Neural progenitor cell (in vitro differentiated cells): ENCODE measurements at regions not wholly inside any gene's neighbourhood (a gene's known extent, or its start where the extent isn't known, plus 50 kb on each side); places are given as distances from the start of the nearest gene placed in this dataset.

Source experiments
- DNase-seq: peaks from one replicate; pipeline ENCODE4 v3.0.0-alpha.2; 2016; ENCODE audit warnings: low spot score
- H2AFZ ChIP-seq: fragments of 200-600 bp; sonication (generic); replicated peaks from 2 replicates; pipeline ENCODE4 v1.6.1; 2016; ENCODE audit warnings: antibody characterized with exemption
- H3F3A ChIP-seq: fragments of 200-600 bp; sonication (generic); 2 replicates; pipeline ENCODE4 v1.6.1; 2016; ENCODE audit warnings: antibody characterized with exemption, low read depth
- H3K27ac ChIP-seq: fragments of 200-600 bp; sonication (generic); 2 replicates; pipeline ENCODE4 v1.5.1; 2016; ENCODE audit warnings: mild to moderate bottlenecking
- H3K27me3 ChIP-seq: fragments of 200-600 bp; sonication (generic); 2 replicates; pipeline ENCODE4 v1.6.1; 2016; ENCODE audit warnings: mild to moderate bottlenecking, moderate library complexity
- H3K36me3 ChIP-seq: fragments of 200-600 bp; sonication (generic); 2 replicates; pipeline ENCODE4 v1.5.1; 2016
- H3K4me1 ChIP-seq: fragments of 200-600 bp; sonication (generic); 2 replicates; pipeline ENCODE4 v1.6.1; 2016; ENCODE audit warnings: mixed run types
- H3K4me2 ChIP-seq: fragments of 200-600 bp; sonication (generic); 2 replicates; pipeline ENCODE4 v1.6.1; 2016
- H3K4me3 ChIP-seq: fragments of 200-600 bp; sonication (generic); 2 replicates; pipeline ENCODE4 v1.5.1; 2016
- H3K79me2 ChIP-seq: fragments of 200-600 bp; sonication (generic); 2 replicates; pipeline ENCODE4 v1.6.1; 2016; ENCODE audit warnings: low read depth
- H3K9ac ChIP-seq: fragments of 200-600 bp; sonication (generic); 2 replicates; pipeline ENCODE4 v1.6.1; 2016
- H3K9me3 ChIP-seq: fragments of 200-600 bp; sonication (generic); 2 replicates; pipeline ENCODE4 v1.5.1; 2016; ENCODE audit warnings: low read depth
- H4K20me1 ChIP-seq: fragments of 200-600 bp; sonication (generic); 2 replicates; pipeline ENCODE4 v1.6.1; 2016; ENCODE audit warnings: low read depth
- H3K27ac Mint-ChIP-seq: 3 replicates; pipeline ENCODE4 v1.8.0; 2021; ENCODE audit warnings: mixed read lengths
- H3K27me3 Mint-ChIP-seq: 2 replicates; pipeline ENCODE4 v1.8.0; 2022; ENCODE audit warnings: low read depth, mild to moderate bottlenecking, inconsistent platforms, moderate library complexity, mixed read lengths; ENCODE audit not compliant: insufficient read depth
- H3K36me3 Mint-ChIP-seq: 3 replicates; pipeline ENCODE4 v1.8.0; 2021; ENCODE audit warnings: mixed read lengths
- H3K4me1 Mint-ChIP-seq: 3 replicates; pipeline ENCODE4 v1.8.0; 2021; ENCODE audit warnings: mixed read lengths
- H3K4me3 Mint-ChIP-seq: 3 replicates; pipeline ENCODE4 v1.8.0; 2021; ENCODE audit warnings: mild to moderate bottlenecking, moderate library complexity, mixed read lengths
- H3K9me3 Mint-ChIP-seq: 3 replicates; pipeline ENCODE4 v1.8.0; 2020; ENCODE audit warnings: mixed read lengths
- EZH2 ChIP-seq: fragments of 200-600 bp; sonication (generic); IDR thresholded peaks from 2 replicates; pipeline ENCODE4 v1.6.1; 2017; ENCODE audit warnings: antibody characterized with exemption, mild to moderate bottlenecking, moderate library complexity
- EZH2phosphoT487 ChIP-seq: fragments of 200-600 bp; sonication (generic); IDR thresholded peaks from 2 replicates; pipeline ENCODE4 v1.6.1; 2017; ENCODE audit warnings: antibody characterized with exemption
- TF ChIP-seq, protein P1 (sequence below): fragments of 200-600 bp; sonication (generic); IDR thresholded peaks from 2 replicates; pipeline ENCODE4 v1.5.1; 2017; ENCODE audit warnings: antibody characterized with exemption, mild to moderate bottlenecking

DNA sequence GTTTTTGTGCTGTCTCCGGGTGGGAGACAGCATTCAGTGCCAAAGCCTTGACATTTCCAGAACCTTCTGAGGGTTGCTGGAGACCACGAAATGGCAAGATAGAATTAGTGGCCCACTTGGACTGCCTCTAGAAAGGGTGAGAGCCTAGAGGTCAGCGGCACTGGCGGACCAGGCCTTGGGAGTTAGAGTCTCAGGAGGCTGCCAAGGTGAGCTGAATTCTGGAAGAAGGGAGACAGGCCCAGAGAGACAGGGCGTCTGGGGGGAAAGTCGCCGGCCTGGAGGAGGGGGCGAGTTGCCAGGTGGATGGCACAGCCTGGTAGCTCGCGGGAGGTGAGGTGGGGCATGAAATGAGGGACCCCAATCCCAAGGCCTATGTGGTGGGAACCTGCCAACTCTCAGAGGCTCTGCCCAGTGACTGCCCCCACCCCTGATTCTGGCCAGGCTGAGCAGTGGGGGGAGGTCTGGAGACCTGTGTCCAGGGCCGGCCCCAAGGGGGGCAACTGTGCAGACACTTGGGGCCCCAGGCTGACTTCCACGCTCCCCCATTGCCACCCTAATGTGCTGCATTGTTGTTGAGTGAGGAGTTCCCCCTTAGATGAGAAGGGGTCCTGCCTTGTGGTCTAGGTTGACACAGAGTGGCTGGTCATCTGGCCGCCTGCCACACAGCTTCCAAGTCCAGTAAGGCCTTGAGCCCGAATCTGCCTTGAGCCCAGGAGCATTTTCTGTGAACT, 211.1 kb upstream of the CIBAR2 start:
- Histone ChIP-seq H3K27me3 (peaks cover 10% of the 10 kb centered on the region), H3F3A (peaks cover 18% of the 10 kb centered on the region), H3K27ac (no peak overlapping the region), H3K9me3 (no peaks in the 10 kb centered on the region), H3K9ac (no peak overlapping the region), H2AFZ (no peak overlapping the region), H3K4me3 (no peak overlapping the region), H3K36me3 (no peaks in the 10 kb centered on the region), H3K4me2 (no peak overlapping the region), H3K4me1 (peaks cover 9% of the 10 kb centered on the region), H3K79me2 (no peaks in the 10 kb centered on the region), H4K20me1 (peaks cover 3% of the 10 kb centered on the region)
- peak overlapping the region; percentile 32 for H3K27ac Mint-ChIP-seq
- H3K9me3 Mint-ChIP-seq: peaks cover 2% of the 10 kb centered on the region
- no peak for TF ChIP-seq EZH2phosphoT487
- TF ChIP-seq, protein P1, sequence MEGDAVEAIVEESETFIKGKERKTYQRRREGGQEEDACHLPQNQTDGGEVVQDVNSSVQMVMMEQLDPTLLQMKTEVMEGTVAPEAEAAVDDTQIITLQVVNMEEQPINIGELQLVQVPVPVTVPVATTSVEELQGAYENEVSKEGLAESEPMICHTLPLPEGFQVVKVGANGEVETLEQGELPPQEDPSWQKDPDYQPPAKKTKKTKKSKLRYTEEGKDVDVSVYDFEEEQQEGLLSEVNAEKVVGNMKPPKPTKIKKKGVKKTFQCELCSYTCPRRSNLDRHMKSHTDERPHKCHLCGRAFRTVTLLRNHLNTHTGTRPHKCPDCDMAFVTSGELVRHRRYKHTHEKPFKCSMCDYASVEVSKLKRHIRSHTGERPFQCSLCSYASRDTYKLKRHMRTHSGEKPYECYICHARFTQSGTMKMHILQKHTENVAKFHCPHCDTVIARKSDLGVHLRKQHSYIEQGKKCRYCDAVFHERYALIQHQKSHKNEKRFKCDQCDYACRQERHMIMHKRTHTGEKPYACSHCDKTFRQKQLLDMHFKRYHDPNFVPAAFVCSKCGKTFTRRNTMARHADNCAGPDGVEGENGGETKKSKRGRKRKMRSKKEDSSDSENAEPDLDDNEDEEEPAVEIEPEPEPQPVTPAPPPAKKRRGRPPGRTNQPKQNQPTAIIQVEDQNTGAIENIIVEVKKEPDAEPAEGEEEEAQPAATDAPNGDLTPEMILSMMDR: no peak
- no peak for TF ChIP-seq EZH2
- no peak for DNase-seq
- H3K36me3 Mint-ChIP-seq: no peaks in the 10 kb centered on the region
- peaks cover 28% of the 10 kb centered on the region for H3K27me3 Mint-ChIP-seq
- no peak overlapping the region for H3K4me3 Mint-ChIP-seq
- H3K4me1 Mint-ChIP-seq: peaks cover 45% of the 10 kb centered on the region

DNA sequence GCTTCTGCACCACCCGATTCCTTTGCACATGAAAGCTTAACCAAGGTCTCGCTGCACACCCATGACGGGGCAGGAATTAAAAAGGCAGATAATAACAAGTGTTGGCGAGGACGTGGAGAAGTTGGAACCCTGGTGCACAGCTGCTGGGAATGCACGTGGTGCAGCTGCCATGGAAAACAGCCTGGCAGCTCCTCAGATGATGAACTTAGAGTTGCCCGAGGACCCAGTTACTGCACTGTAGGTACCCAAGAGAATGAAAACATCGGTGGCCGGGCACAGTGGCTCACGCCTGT, 211.6 kb upstream of the CIBAR2 start:
- Histone ChIP-seq H3K9me3 (no peaks in the 10 kb centered on the region), H3K4me3 (no peak overlapping the region), H4K20me1 (peaks cover 5% of the 10 kb centered on the region), H2AFZ (no peak overlapping the region), H3K79me2 (no peaks in the 10 kb centered on the region), H3K4me2 (no peak overlapping the region), H3K9ac (no peak overlapping the region), H3K27me3 (peaks cover 10% of the 10 kb centered on the region), H3K4me1 (peaks cover 12% of the 10 kb centered on the region), H3K27ac (no peak overlapping the region), H3F3A (peaks cover 23% of the 10 kb centered on the region), H3K36me3 (no peaks in the 10 kb centered on the region)
- no peak overlapping the region for H3K27ac Mint-ChIP-seq
- H3K4me3 Mint-ChIP-seq: no peak overlapping the region
- peaks cover 28% of the 10 kb centered on the region for H3K27me3 Mint-ChIP-seq
- peaks cover 46% of the 10 kb centered on the region for H3K4me1 Mint-ChIP-seq
- no peak for DNase-seq
- TF ChIP-seq EZH2phosphoT487 (no peak), EZH2 (no peak)
- TF ChIP-seq, protein P1: no peak
- H3K9me3 Mint-ChIP-seq: peaks cover 2% of the 10 kb centered on the region
- H3K36me3 Mint-ChIP-seq: no peaks in the 10 kb centered on the region

DNA sequence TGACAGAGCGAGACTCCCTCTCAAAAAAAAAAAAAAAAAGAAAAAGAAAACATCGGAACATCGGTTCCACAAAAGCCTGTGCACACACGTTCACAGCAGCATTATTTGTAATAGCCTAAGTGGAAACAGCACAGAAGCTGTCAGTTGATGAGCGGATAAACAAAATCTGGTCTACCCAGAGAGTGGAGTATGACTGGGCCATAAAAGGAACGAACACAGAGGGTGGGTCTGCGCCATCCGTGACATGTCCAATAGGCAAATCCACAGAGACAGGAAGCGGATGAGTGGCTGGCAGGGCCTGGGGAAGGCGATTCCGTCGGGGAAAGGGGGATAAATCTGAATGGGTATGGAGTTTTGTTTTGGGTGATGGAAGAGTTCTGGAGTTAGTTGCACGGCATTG, 212.2 kb upstream of the CIBAR2 start:
- Histone ChIP-seq H3K4me2 (no peak overlapping the region), H3K36me3 (no peaks in the 10 kb centered on the region), H3K27ac (no peak overlapping the region), H4K20me1 (peaks cover 10% of the 10 kb centered on the region), H3K9me3 (no peaks in the 10 kb centered on the region), H3K4me3 (no peak overlapping the region), H3K79me2 (no peaks in the 10 kb centered on the region), H2AFZ (no peak overlapping the region), H3K9ac (no peak overlapping the region), H3K27me3 (peaks cover 10% of the 10 kb centered on the region), H3F3A (peaks cover 29% of the 10 kb centered on the region), H3K4me1 (peaks cover 17% of the 10 kb centered on the region)
- no peak overlapping the region for H3K27ac Mint-ChIP-seq
- no peak for TF ChIP-seq EZH2
- TF ChIP-seq, protein P1: no peak
- no peak for TF ChIP-seq EZH2phosphoT487
- peaks cover 2% of the 10 kb centered on the region for H3K9me3 Mint-ChIP-seq
- peaks cover 48% of the 10 kb centered on the region for H3K4me1 Mint-ChIP-seq
- H3K4me3 Mint-ChIP-seq: no peak overlapping the region
- no peak for DNase-seq
- no peaks in the 10 kb centered on the region for H3K36me3 Mint-ChIP-seq
- H3K27me3 Mint-ChIP-seq: peaks cover 30% of the 10 kb centered on the region
